ENCODE measurements at regions not wholly inside any gene's neighbourhood (a gene's known extent, or its start where the extent isn't known, plus 50 kb on each side); places are given as distances from the start of the nearest gene placed in this dataset.

- TF ChIP-seq CTCF (IDR thresholded peaks at IDR 0.05; ENCODE audit: insufficient read depth, low read length, poor library complexity, severe bottlenecking) = no peak
- TF ChIP-seq EZH2phosphoT487 (conservative IDR thresholded peaks at IDR 0.05; ENCODE audit: low read length) = no peak
Measured at GRCh38 chr6:151709329-151709728, 98.2 kb upstream of the ESR1 start.

Data from SU-DHL-6 (cell line).